ENCODE measurements at regions not wholly inside any gene's neighbourhood (a gene's known extent, or its start where the extent isn't known, plus 50 kb on each side); places are given as distances from the start of the nearest gene placed in this dataset.

DNA sequence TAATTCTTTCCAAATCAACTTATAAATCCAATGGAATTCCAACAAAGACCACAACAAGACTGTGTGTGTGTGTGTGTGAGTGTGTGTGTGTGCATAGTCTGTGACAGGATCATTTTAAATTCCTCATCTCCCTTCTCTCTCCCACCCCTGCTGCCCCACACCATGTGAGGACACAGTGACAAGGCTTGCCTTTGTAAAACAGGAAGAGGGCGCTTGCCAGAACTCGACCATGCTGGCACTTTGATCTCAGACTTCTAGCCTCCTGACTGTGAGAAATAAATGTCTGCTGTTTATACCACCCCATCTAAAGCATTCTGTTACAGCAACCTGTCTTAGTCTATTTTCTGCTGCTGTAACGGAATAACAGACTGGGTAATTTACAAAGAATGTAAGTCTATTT is 99.1 kb downstream of the NSMCE3 start:
- in situ Hi-C loops (cut with MboI), result no loop called here
- Histone ChIP-seq H2AFZ (no peak overlapping the region), H3K36me3 (ENCODE audit: low read depth) (no peaks in the 10 kb centered on the region), H3K79me2 (ENCODE audit: insufficient read depth) (no peaks in the 10 kb centered on the region), H3K4me2 (ENCODE audit: unreplicated experiment) (no peak overlapping the region), H3K9ac (no peak overlapping the region), H3K4me1 (ENCODE audit: insufficient read depth) (no peaks in the 10 kb centered on the region), H3K27ac (no peak overlapping the region), H3K4me3 (no peak overlapping the region), H4K20me1 (ENCODE audit: insufficient read depth) (no peaks in the 10 kb centered on the region), H3K9me3 (ENCODE audit: low read depth) (no peaks in the 10 kb centered on the region), H3K27me3 (replicated peaks; ENCODE audit: insufficient read depth) (no peaks in the 10 kb centered on the region; the same call in 1 of the 2 replicates), H3K9me2 (ENCODE audit: insufficient read depth) (no peaks in the 10 kb centered on the region), H3F3A (ENCODE audit: insufficient read depth) (no peaks in the 10 kb centered on the region)
- DNase-seq, result no peak
- 11 to 18% methylated on average over 3 of the region's 3 CpGs for WGBS, 2 experiments (ENCODE audit: low coverage in 1 of 2, low lambda C conversion rate in 2 of 2, missing lambda C conversion rate in 2 of 2)
- TF ChIP-seq EZH2phosphoT487 (IDR thresholded peaks at IDR 0.05; ENCODE audit: insufficient read depth, low read depth), result no peak
- TF ChIP-seq EZH2 (IDR thresholded peaks at IDR 0.05; ENCODE audit: insufficient read depth, poor library complexity, severe bottlenecking), result no peak
